HEK293 (cell line): ENCODE measurements at regions not wholly inside any gene's neighbourhood (a gene's known extent, or its start where the extent isn't known, plus 50 kb on each side); places are given as distances from the start of the nearest gene placed in this dataset.

Experiments used
- CTCF ChIA-PET: fragments of 350-600 bp; formaldehyde crosslinking; extraction: SDS; loops from one replicate; lab custom pipeline; 2021; ENCODE audit warnings: antibody characterized with exemption; lab: Yijun Ruan, JAX
- POLR2A ChIA-PET: fragments of 300-600 bp; formaldehyde crosslinking; extraction: SDS; loops from one replicate; lab custom pipeline; 2020; ENCODE audit warnings: antibody characterized with exemption, inconsistent platforms; lab: Yijun Ruan, JAX
- H3K27ac ChIP-seq: fragments of 200-500 bp; sonication (Bioruptor generic); 2 replicates; pipeline ENCODE4 v1.5.1; 2014; ENCODE audit warnings: low read depth, low read length, control low read depth, inconsistent platforms; ENCODE audit errors: extremely low read depth
- H3K36me3 ChIP-seq, 2 experiments: fragments of 200-500 bp in 1 of 2; sonication (Bioruptor generic) in 1 of 2; 1 replicate in 1 of 2; 2 replicates in 1 of 2; pipeline ENCODE4 v1.5.1; 2014 to 2017; ENCODE audit warnings: inconsistent platforms in 2 of 2, low read length in 2 of 2; ENCODE audit not compliant: control insufficient read depth in 2 of 2, insufficient read depth in 1 of 2
- H3K4me1 ChIP-seq: fragments of 200-500 bp; sonication (Bioruptor generic); 2 replicates; pipeline ENCODE4 v1.5.1; 2014; ENCODE audit warnings: mild to moderate bottlenecking, low read length, inconsistent platforms; ENCODE audit not compliant: control insufficient read depth, insufficient read depth
- H3K4me3 ChIP-seq: 2 replicates; pipeline ENCODE4 v1.5.1; 2011; ENCODE audit warnings: low read depth, mild to moderate bottlenecking, control low read depth, low read length, moderate library complexity
- H3K9me3 ChIP-seq: fragments of 200-500 bp; sonication (Bioruptor generic); 2 replicates; pipeline ENCODE4 v1.5.1; 2014; ENCODE audit warnings: low read depth, low read length, inconsistent platforms; ENCODE audit not compliant: control insufficient read depth, insufficient read depth
- RBAK ChIP-seq: fragments of 450-650 bp; formaldehyde crosslinking; IDR thresholded peaks from 2 replicates; pipeline ENCODE4 v1.5.1; 2016; ENCODE audit warnings: missing biosample characterization, missing genetic modification characterization
- SALL2 ChIP-seq: fragments of 450-650 bp; formaldehyde crosslinking; IDR thresholded peaks from 2 replicates; pipeline ENCODE4 v1.5.0; 2017; ENCODE audit warnings: missing biosample characterization, mild to moderate bottlenecking, missing genetic modification characterization, borderline replicate concordance
- SCRT2 ChIP-seq: fragments of 450-650 bp; formaldehyde crosslinking; IDR thresholded peaks from 2 replicates; pipeline ENCODE4 v1.5.1; 2016; ENCODE audit warnings: missing biosample characterization, missing genetic modification characterization
- TRIM28 ChIP-seq: IDR thresholded peaks from 2 replicates; pipeline ENCODE4 v1.6.1; 2011; ENCODE audit warnings: low read length, control low read depth, borderline replicate concordance
- WT1 ChIP-seq: fragments of 450-650 bp; formaldehyde crosslinking; IDR thresholded peaks from 2 replicates; pipeline ENCODE4 v1.5.1; 2016; ENCODE audit warnings: missing biosample characterization, missing genetic modification characterization
- ZBTB1 ChIP-seq: fragments of 450-650 bp; formaldehyde crosslinking; IDR thresholded peaks from 2 replicates; pipeline ENCODE4 v1.5.1; 2016; ENCODE audit warnings: missing biosample characterization, missing genetic modification characterization
- ZBTB17 ChIP-seq: fragments of 450-650 bp; formaldehyde crosslinking; IDR thresholded peaks from 2 replicates; pipeline ENCODE4 v1.5.1; 2016; ENCODE audit warnings: missing biosample characterization, missing genetic modification characterization
- ZNF114 ChIP-seq: fragments of 450-650 bp; formaldehyde crosslinking; IDR thresholded peaks from 2 replicates; pipeline ENCODE4 v1.5.0; 2017; ENCODE audit warnings: missing biosample characterization, missing genetic modification characterization
- ZNF146 ChIP-seq: fragments of 450-650 bp; formaldehyde crosslinking; IDR thresholded peaks from 2 replicates; pipeline ENCODE4 v1.5.1; 2016; ENCODE audit warnings: missing biosample characterization, missing genetic modification characterization
- ZNF518A ChIP-seq: fragments of 450-650 bp; formaldehyde crosslinking; conservative IDR thresholded peaks from 2 replicates; pipeline ENCODE4 v1.5.1; 2016; ENCODE audit warnings: low read depth, missing biosample characterization, missing genetic modification characterization
- ZNF521 ChIP-seq: fragments of 450-650 bp; formaldehyde crosslinking; IDR thresholded peaks from 2 replicates; pipeline ENCODE4 v1.5.1; 2017; ENCODE audit warnings: missing biosample characterization, mild to moderate bottlenecking, missing genetic modification characterization
- ZNF596 ChIP-seq: fragments of 450-650 bp; IDR thresholded peaks from 2 replicates; pipeline ENCODE4 v1.5.0; 2018; ENCODE audit warnings: missing biosample characterization, mild to moderate bottlenecking, missing genetic modification characterization, moderate library complexity
- ZNF600 ChIP-seq: fragments of 450-650 bp; formaldehyde crosslinking; IDR thresholded peaks from 2 replicates; pipeline ENCODE4 v1.5.1; 2016; ENCODE audit warnings: missing biosample characterization, missing genetic modification characterization
- ZNF629 ChIP-seq: fragments of 450-650 bp; formaldehyde crosslinking; IDR thresholded peaks from 2 replicates; pipeline ENCODE4 v1.5.1; 2017; ENCODE audit warnings: missing biosample characterization, missing genetic modification characterization
- ZNF704 ChIP-seq: fragments of 450-650 bp; formaldehyde crosslinking; IDR thresholded peaks from 2 replicates; pipeline ENCODE4 v1.5.1; 2016; ENCODE audit warnings: missing biosample characterization, missing genetic modification characterization
- TF ChIP-seq, protein P1 (sequence below): fragments of 450-650 bp; formaldehyde crosslinking; IDR thresholded peaks from 2 replicates; pipeline ENCODE4 v1.5.1; 2016; ENCODE audit warnings: missing biosample characterization, missing genetic modification characterization
- TF ChIP-seq, protein P2 (sequence below): fragments of 450-650 bp; formaldehyde crosslinking; IDR thresholded peaks from 2 replicates; pipeline ENCODE4 v1.5.1; 2017; ENCODE audit warnings: missing biosample characterization, mild to moderate bottlenecking, missing genetic modification characterization, moderate library complexity

GRCh38 chr3:35223632-35224394 is 415.5 kb upstream of the ARPP21 start:
- H3K4me1 ChIP-seq = no peaks in the 10 kb centered on the region
- no peaks in the 10 kb centered on the region for H3K9me3 ChIP-seq
- POLR2A ChIA-PET = no interaction called here
- H3K27ac ChIP-seq = no peak overlapping the region
- H3K4me3 ChIP-seq = no peak overlapping the region
- H3K36me3 ChIP-seq = no peaks in the 10 kb centered on the region
- CTCF ChIA-PET = interaction anchor here (0.6 kb wide), 1 partner anchor 15 kb away, joined by 3 read pairs; no protein-coding TSS in a partner anchor
- TF ChIP-seq, protein P1, sequence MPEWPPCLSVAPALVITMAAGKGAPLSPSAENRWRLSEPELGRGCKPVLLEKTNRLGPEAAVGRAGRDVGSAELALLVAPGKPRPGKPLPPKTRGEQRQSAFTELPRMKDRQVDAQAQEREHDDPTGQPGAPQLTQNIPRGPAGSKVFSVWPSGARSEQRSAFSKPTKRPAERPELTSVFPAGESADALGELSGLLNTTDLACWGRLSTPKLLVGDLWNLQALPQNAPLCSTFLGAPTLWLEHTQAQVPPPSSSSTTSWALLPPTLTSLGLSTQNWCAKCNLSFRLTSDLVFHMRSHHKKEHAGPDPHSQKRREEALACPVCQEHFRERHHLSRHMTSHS (tag by site-specific recombination) = no peak
- TF ChIP-seq ZNF704 = no peak
- TF ChIP-seq TRIM28 = no peak
- TF ChIP-seq ZNF600 (tag by site-specific recombination) = no peak
- no peak for TF ChIP-seq ZNF596
- no peak for TF ChIP-seq SCRT2 (tag by site-specific recombination)
- TF ChIP-seq ZNF521 (tag by site-specific recombination) = no peak
- TF ChIP-seq SALL2 (tag by site-specific recombination) = no peak
- TF ChIP-seq, protein P2, sequence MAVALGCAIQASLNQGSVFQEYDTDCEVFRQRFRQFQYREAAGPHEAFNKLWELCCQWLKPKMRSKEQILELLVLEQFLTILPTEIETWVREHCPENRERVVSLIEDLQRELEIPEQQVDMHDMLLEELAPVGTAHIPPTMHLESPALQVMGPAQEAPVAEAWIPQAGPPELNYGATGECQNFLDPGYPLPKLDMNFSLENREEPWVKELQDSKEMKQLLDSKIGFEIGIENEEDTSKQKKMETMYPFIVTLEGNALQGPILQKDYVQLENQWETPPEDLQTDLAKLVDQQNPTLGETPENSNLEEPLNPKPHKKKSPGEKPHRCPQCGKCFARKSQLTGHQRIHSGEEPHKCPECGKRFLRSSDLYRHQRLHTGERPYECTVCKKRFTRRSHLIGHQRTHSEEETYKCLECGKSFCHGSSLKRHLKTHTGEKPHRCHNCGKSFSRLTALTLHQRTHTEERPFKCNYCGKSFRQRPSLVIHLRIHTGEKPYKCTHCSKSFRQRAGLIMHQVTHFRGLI = no peak
- TF ChIP-seq ZBTB17 (tag by site-specific recombination) = no peak
- no peak for TF ChIP-seq ZNF146 (tag by site-specific recombination)
- TF ChIP-seq RBAK (tag by site-specific recombination) = no peak
- TF ChIP-seq ZBTB1 (tag by site-specific recombination) = no peak
- no peak for TF ChIP-seq ZNF518A (tag by site-specific recombination)
- no peak for TF ChIP-seq WT1
- TF ChIP-seq ZNF114 (tag by site-specific recombination) = no peak
- TF ChIP-seq ZNF629 (tag by site-specific recombination) = no peak
